Panc1 (cell line): ENCODE measurements at regions not wholly inside any gene's neighbourhood (a gene's known extent, or its start where the extent isn't known, plus 50 kb on each side); places are given as distances from the start of the nearest gene placed in this dataset.
"Not testable (repeated sequence)": the region's sequence is repeated elsewhere in the genome, so short reads cannot be mapped to it uniquely, and the experiment has no call there.

ENCODE experiments used
- ATAC-seq: fragments of 200-7000 bp; cut with Tn5 transposase; 2 replicates; pipeline ENCODE4 v1.9.1; 2020; ENCODE audit warnings: mild to moderate bottlenecking, moderate library complexity
- BruUV-seq: library from RNA; stranded (reverse); fragments of 400-500 nt; replicated peaks from 2 replicates; lab custom pipeline; 2021; lab: Mats Ljungman, UMichigan
- CTCF ChIA-PET: fragments of 300-600 bp; sonication (Branson Sonifier 250); formaldehyde crosslinking; loops from one replicate; lab custom pipeline; 2022; ENCODE audit warnings: antibody characterized with exemption; lab: Charles Lee
- POLR2A ChIA-PET: fragments of 300-600 bp; sonication (Branson Sonifier 250); formaldehyde crosslinking; loops from one replicate; lab custom pipeline; 2022; ENCODE audit warnings: antibody characterized with exemption; lab: Charles Lee
- DNase-seq: peaks from one replicate; pipeline ENCODE4 v3.0.0-alpha.2; 2010; ENCODE audit warnings: low read depth, low spot score
- H3K27ac ChIP-seq: 2 replicates; pipeline ENCODE4 v1.5.1; 2011; ENCODE audit warnings: mild to moderate bottlenecking, low read length, inconsistent platforms
- H3K27me3 ChIP-seq: fragments of 200-500 bp; sonication (Bioruptor generic); 2 replicates; pipeline ENCODE4 v1.6.0; 2014; ENCODE audit warnings: low read length, inconsistent platforms; ENCODE audit not compliant: control insufficient read depth, insufficient read depth
- H3K36me3 ChIP-seq: fragments of 200-500 bp; sonication (Bioruptor generic); 2 replicates; pipeline ENCODE4 v1.5.1; 2014; ENCODE audit warnings: inconsistent platforms, mild to moderate bottlenecking, low read length, moderate library complexity; ENCODE audit not compliant: control insufficient read depth, insufficient read depth
- H3K4me1 ChIP-seq: 2 replicates; pipeline ENCODE4 v1.5.1; 2011; ENCODE audit warnings: inconsistent platforms, mild to moderate bottlenecking, low read length, moderate library complexity; ENCODE audit not compliant: control insufficient read depth, insufficient read depth
- H3K4me3 ChIP-seq, 2 experiments: 2 replicates each; pipeline ENCODE4 v1.5.1; 2011 to 2012; ENCODE audit warnings: low read depth in 2 of 2, low read length in 2 of 2, mild to moderate bottlenecking in 2 of 2, inconsistent platforms in 1 of 2, moderate library complexity in 1 of 2
- H3K9me3 ChIP-seq: fragments of 200-500 bp; sonication (Bioruptor generic); 2 replicates; pipeline ENCODE4 v1.5.1; 2014; ENCODE audit warnings: low read depth, mild to moderate bottlenecking, inconsistent platforms, low read length, moderate library complexity; ENCODE audit not compliant: control insufficient read depth, insufficient read depth
- POLR2AphosphoS5 ChIP-seq: IDR thresholded peaks from 2 replicates; pipeline ENCODE4 v1.6.1; 2012; ENCODE audit warnings: mild to moderate bottlenecking, low read depth, low read length, moderate library complexity
- REST ChIP-seq, 2 experiments: IDR thresholded peaks; 2 replicates each; pipeline ENCODE4 v1.6.1; 2011 to 2012; ENCODE audit warnings: low read depth in 2 of 2, control low read depth in 1 of 2, low read length in 1 of 2, mild to moderate bottlenecking in 1 of 2, moderate library complexity in 1 of 2; ENCODE audit not compliant: insufficient read depth in 1 of 2
- SIN3A ChIP-seq: IDR thresholded peaks from 2 replicates; pipeline ENCODE4 v1.6.1; 2012; ENCODE audit warnings: low read depth, mild to moderate bottlenecking, low read length, moderate library complexity, borderline replicate concordance; ENCODE audit not compliant: insufficient read depth
- TCF7L2 ChIP-seq: IDR thresholded peaks from 2 replicates; pipeline ENCODE4 v1.6.1; 2011; ENCODE audit warnings: mild to moderate bottlenecking, low read depth, low read length, inconsistent platforms
- in situ Hi-C: cut with HindIII; loops from 2 replicates; pipeline ENCODE4 v1.10.0; 2016; ENCODE audit warnings: low sequenced_read_pairs, low pct_unique_long_range_greater_than_20kb
- intact Hi-C: fragments of 100-400 bp; cut with micrococcal nuclease; formaldehyde crosslinking; loops from one replicate; pipeline ENCODE4 v1.10.0; 2022; ENCODE audit not compliant: unreplicated experiment
- TF ChIP-seq, protein P1 (sequence below): fragments of 450-650 bp; IDR thresholded peaks from 2 replicates; pipeline ENCODE4 v1.5.1; 2017; ENCODE audit warnings: mild to moderate bottlenecking

- Histone ChIP-seq H3K36me3 (no peaks in the 10 kb centered on the region), H3K27me3 (peaks cover 7% of the 10 kb centered on the region; the same call in 1 of the 2 replicates), H3K4me3 (no peak overlapping the region), H3K27ac (no peak overlapping the region), H3K9me3 (no peaks in the 10 kb centered on the region), H3K4me1 (no peaks in the 10 kb centered on the region)
- in situ Hi-C loops (no loop called here), intact Hi-C loops (no loop called here)
- TF ChIP-seq, protein P1, sequence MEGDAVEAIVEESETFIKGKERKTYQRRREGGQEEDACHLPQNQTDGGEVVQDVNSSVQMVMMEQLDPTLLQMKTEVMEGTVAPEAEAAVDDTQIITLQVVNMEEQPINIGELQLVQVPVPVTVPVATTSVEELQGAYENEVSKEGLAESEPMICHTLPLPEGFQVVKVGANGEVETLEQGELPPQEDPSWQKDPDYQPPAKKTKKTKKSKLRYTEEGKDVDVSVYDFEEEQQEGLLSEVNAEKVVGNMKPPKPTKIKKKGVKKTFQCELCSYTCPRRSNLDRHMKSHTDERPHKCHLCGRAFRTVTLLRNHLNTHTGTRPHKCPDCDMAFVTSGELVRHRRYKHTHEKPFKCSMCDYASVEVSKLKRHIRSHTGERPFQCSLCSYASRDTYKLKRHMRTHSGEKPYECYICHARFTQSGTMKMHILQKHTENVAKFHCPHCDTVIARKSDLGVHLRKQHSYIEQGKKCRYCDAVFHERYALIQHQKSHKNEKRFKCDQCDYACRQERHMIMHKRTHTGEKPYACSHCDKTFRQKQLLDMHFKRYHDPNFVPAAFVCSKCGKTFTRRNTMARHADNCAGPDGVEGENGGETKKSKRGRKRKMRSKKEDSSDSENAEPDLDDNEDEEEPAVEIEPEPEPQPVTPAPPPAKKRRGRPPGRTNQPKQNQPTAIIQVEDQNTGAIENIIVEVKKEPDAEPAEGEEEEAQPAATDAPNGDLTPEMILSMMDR: no peak
- TF ChIP-seq TCF7L2: no peak
- no peak for TF ChIP-seq REST (IDR thresholded peaks at IDR 0.05; ENCODE audit: insufficient read depth in 1 of 2, low read depth in 2 of 2, low read length in 1 of 2)
- no peak for TF ChIP-seq POLR2AphosphoS5
- TF ChIP-seq SIN3A: no peak
- ATAC-seq (no peak; the same call in 1 of the 2 replicates), DNase-seq (no peak)
- POLR2A ChIA-PET: no interaction called here
- no TSS peak for BruUV-seq
- CTCF ChIA-PET: no interaction called here
Measured at GRCh38 chr3:159045279-159045885, 243.5 kb downstream of the MFSD1 start.

DNA sequence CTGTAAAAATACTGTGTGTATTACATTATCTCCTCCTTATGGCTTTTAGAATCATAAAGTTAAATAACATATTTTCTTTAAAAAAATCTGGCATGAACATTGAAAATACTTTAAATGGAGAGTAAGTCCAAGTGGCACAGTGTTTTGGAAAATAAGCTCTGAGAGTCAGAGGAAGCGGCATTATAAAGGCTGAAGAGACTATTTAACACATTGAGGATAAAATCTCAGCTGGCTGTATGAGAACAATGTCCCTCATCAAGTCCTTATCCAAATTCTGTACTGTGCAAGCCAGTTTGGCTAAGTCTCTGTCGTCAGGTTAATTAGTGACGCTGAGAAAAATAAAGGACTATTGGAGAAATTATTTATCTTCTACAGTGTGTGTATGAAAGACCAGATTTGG, 245.5 kb downstream of the MFSD1 start:
- H3K4me3 ChIP-seq: no peak overlapping the region
- peaks cover 7% of the 10 kb centered on the region; the same call in 1 of the 2 replicates for H3K27me3 ChIP-seq
- in situ Hi-C loops: no loop called here
- TF ChIP-seq, protein P1: no peak
- no peak for TF ChIP-seq SIN3A
- TF ChIP-seq REST (IDR thresholded peaks at IDR 0.05; ENCODE audit: insufficient read depth in 1 of 2, low read depth in 2 of 2, low read length in 1 of 2): no peak
- TF ChIP-seq POLR2AphosphoS5: no peak
- H3K27ac ChIP-seq: no peak overlapping the region
- POLR2A ChIA-PET: no interaction called here
- DNase-seq (no peak), ATAC-seq (no peak)
- CTCF ChIA-PET: no interaction called here
- intact Hi-C loops: no loop called here
- H3K9me3 ChIP-seq: no peaks in the 10 kb centered on the region
- H3K4me1 ChIP-seq: no peaks in the 10 kb centered on the region
- no TSS peak for BruUV-seq
- no peaks in the 10 kb centered on the region for H3K36me3 ChIP-seq

- H3K4me1 ChIP-seq, DNase-seq, H3K4me3 ChIP-seq, H3K9me3 ChIP-seq, ATAC-seq, H3K27me3 ChIP-seq, H3K27ac ChIP-seq, POLR2A ChIA-PET, intact Hi-C loops, in situ Hi-C loops, BruUV-seq, CTCF ChIA-PET, H3K36me3 ChIP-seq: not testable (repeated sequence)
Measured at GRCh38 chr3:159052494-159052893, 250.6 kb downstream of the MFSD1 start.
